ENCODE measurements at regions not wholly inside any gene's neighbourhood (a gene's known extent, or its start where the extent isn't known, plus 50 kb on each side); places are given as distances from the start of the nearest gene placed in this dataset.

DNA sequence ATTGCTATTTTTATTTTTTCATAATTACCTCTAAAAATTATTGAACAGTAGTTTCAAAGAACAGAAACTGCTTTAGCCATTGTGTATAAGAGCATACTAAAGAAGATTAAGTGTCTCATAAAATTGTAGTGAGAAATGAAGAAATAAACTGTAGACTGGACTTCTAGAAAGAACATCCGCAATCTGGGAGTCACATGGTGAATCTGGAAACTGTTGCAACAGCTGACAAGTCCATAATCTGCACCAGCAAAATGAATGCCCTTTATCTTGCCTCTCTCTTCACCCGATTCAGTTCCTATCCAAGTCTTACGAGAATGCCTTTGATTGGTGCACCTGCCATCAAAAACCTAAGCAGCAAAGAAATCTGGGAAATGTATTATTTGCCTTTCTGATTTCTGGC is 312.9 kb downstream of the NAF1 start:
- TF ChIP-seq, protein P1, sequence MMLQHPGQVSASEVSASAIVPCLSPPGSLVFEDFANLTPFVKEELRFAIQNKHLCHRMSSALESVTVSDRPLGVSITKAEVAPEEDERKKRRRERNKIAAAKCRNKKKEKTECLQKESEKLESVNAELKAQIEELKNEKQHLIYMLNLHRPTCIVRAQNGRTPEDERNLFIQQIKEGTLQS (IDR thresholded peaks at IDR 0.05; ENCODE audit: borderline replicate concordance, extremely low read depth, low read depth, low read length): no peak
- TF ChIP-seq, protein P2, sequence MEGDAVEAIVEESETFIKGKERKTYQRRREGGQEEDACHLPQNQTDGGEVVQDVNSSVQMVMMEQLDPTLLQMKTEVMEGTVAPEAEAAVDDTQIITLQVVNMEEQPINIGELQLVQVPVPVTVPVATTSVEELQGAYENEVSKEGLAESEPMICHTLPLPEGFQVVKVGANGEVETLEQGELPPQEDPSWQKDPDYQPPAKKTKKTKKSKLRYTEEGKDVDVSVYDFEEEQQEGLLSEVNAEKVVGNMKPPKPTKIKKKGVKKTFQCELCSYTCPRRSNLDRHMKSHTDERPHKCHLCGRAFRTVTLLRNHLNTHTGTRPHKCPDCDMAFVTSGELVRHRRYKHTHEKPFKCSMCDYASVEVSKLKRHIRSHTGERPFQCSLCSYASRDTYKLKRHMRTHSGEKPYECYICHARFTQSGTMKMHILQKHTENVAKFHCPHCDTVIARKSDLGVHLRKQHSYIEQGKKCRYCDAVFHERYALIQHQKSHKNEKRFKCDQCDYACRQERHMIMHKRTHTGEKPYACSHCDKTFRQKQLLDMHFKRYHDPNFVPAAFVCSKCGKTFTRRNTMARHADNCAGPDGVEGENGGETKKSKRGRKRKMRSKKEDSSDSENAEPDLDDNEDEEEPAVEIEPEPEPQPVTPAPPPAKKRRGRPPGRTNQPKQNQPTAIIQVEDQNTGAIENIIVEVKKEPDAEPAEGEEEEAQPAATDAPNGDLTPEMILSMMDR (IDR thresholded peaks at IDR 0.05 in 2 of 3, conservative IDR thresholded peaks at IDR 0.05 in 1 of 3; ENCODE audit: control insufficient read depth in 2 of 3, extremely low read depth in 1 of 3, insufficient read depth in 1 of 3, low read depth in 3 of 3, low read length in 3 of 3): no peak
- no peak for TF ChIP-seq RFX5 (IDR thresholded peaks at IDR 0.05; ENCODE audit: low read depth, low read length)
- TF ChIP-seq EZH2 (IDR thresholded peaks at IDR 0.05; ENCODE audit: borderline replicate concordance, control insufficient read depth, low read depth, low read length): no peak
- no peak for TF ChIP-seq KDM1A (IDR thresholded peaks at IDR 0.05; ENCODE audit: borderline replicate concordance)
- no peak for TF ChIP-seq TBL1XR1 (IDR thresholded peaks at IDR 0.05; ENCODE audit: low read depth, low read length)
- no peak for TF ChIP-seq BRCA1 (IDR thresholded peaks at IDR 0.05; ENCODE audit: low read depth, low read length)
- no peak for TF ChIP-seq LARP7 (IDR thresholded peaks at IDR 0.05)
- no peak for TF ChIP-seq YY1 (IDR thresholded peaks at IDR 0.05; ENCODE audit: low read depth, low read length)
- TF ChIP-seq EGR1 (IDR thresholded peaks at IDR 0.05; ENCODE audit: borderline replicate concordance in 1 of 2, low read depth in 2 of 2, low read length in 2 of 2): no peak

All from GM12878 (cell line).